HL-60 (cell line): ENCODE measurements at regions not wholly inside any gene's neighbourhood (a gene's known extent, or its start where the extent isn't known, plus 50 kb on each side); places are given as distances from the start of the nearest gene placed in this dataset.

Experiments
- DNase-seq, 2 experiments: peaks; one replicate each; pipeline ENCODE4 v3.0.0-alpha.2; 2010 to 2020; ENCODE audit warnings: low read depth in 1 of 2, low spot score in 1 of 2
- H3K27ac ChIP-seq: fragments of 250-450 bp; sonication (Bioruptor Pico); replicated peaks from 2 replicates; pipeline ENCODE4 v1.5.1; 2020; ENCODE audit warnings: mild to moderate bottlenecking, moderate library complexity
- H3K27me3 ChIP-seq: fragments of 250-450 bp; sonication (Bioruptor Pico); 2 replicates; pipeline ENCODE4 v1.5.1; 2021; ENCODE audit warnings: mild to moderate bottlenecking, moderate library complexity; ENCODE audit not compliant: insufficient read depth, poor library complexity, severe bottlenecking
- H3K4me3 ChIP-seq: replicated peaks from 2 replicates; pipeline ENCODE4 v1.5.1; 2011; ENCODE audit warnings: mild to moderate bottlenecking, control low read depth, low read length; ENCODE audit not compliant: insufficient read depth
- CTCF ChIP-seq: IDR thresholded peaks from one replicate; pipeline ENCODE4 v1.5.1; 2011; ENCODE audit warnings: low read length, control low read depth, inconsistent platforms; ENCODE audit not compliant: insufficient read depth
- GABPA ChIP-seq: IDR thresholded peaks from 2 replicates; pipeline ENCODE4 v1.6.1; 2012; ENCODE audit warnings: low read depth
- POLR2AphosphoS5 ChIP-seq: IDR thresholded peaks from 2 replicates; pipeline ENCODE4 v1.6.1; 2012; ENCODE audit warnings: low read depth
- REST ChIP-seq: IDR thresholded peaks from 2 replicates; pipeline ENCODE4 v1.6.1; 2012; ENCODE audit warnings: low read depth; ENCODE audit not compliant: insufficient replicate concordance
- SPI1 ChIP-seq: IDR thresholded peaks from 2 replicates; pipeline ENCODE4 v1.6.1; 2012; ENCODE audit warnings: low read depth, mild to moderate bottlenecking, borderline replicate concordance

GRCh38 chr11:122313581-122313980 is 197.6 kb upstream of the BLID start:
- Histone ChIP-seq H3K4me3 (no peak overlapping the region), H3K27ac (no peak overlapping the region), H3K27me3 (no peaks in the 10 kb centered on the region)
- no peak for DNase-seq
- TF ChIP-seq POLR2AphosphoS5 (no peak), REST (no peak), SPI1 (no peak), GABPA (no peak), CTCF (no peak)

GRCh38 chr11:122311216-122311755 is 195.3 kb upstream of the BLID start:
- Histone ChIP-seq H3K27me3 (no peaks in the 10 kb centered on the region), H3K4me3 (no peak overlapping the region), H3K27ac (no peak overlapping the region)
- TF ChIP-seq POLR2AphosphoS5 (no peak), GABPA (no peak), CTCF (no peak)
- DNase-seq = no peak

DNA sequence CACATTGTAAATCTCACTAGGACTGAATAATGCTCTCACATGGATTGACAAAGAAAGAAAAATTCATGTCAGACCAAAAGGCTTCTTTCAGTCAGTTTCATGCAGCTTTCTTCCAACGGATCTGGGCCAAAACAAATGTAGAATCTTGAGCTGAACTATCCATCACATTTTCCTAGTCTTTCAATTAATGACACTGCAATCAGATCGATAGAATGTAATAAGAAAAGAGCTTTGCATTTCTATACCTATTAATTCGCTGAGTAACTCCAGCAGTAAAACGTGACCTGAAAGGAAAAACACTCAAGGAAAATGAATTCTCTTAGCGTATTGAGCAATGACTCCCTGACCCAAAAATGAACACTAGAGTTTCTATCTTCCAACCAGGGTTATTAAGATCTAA is 194.8 kb upstream of the BLID start:
- TF ChIP-seq SPI1 (no peak), POLR2AphosphoS5 (no peak)
- Histone ChIP-seq H3K4me3 (no peak overlapping the region), H3K27ac (no peak overlapping the region), H3K27me3 (no peaks in the 10 kb centered on the region)
- DNase-seq = no peak

DNA sequence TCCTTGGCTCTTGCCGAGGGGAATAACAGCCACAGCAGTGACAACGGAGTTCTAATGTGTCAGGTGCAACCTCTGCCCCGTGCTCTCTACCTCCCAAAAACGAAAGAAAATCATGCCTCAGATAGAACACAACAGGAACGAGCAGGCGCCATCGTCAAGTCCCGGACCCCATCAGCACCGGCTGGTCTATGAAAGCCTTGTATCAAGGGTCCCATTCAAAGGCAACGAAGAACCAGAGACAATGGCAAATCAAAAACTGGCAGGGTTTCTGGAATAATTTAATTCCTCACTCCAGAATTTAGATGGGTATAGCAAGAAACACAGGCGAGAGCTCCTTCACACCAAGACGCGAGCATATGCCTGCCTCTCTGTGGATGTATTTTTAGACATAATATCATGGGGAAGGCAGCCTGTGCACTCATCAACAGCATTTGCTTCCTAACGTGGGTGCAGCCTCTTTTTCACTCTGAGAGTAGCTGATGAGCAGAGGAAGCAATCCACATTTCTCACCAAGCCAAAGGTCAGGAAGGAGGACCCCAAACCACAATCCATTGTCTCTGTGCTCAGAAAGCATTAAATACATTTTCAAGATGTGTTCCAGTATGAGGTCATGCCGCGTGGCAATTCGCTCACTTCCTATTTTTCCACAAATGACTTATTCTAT is 193.4 kb upstream of the BLID start:
- TF ChIP-seq POLR2AphosphoS5 = no peak
- TF ChIP-seq SPI1 = 0 out of 2 replicates have a peak, but pooled peaks have one; percentile 17
- no peak overlapping the region for H3K4me3 ChIP-seq
- H3K27ac ChIP-seq = no peak overlapping the region
- no peaks in the 10 kb centered on the region for H3K27me3 ChIP-seq
- no peak for DNase-seq

DNA sequence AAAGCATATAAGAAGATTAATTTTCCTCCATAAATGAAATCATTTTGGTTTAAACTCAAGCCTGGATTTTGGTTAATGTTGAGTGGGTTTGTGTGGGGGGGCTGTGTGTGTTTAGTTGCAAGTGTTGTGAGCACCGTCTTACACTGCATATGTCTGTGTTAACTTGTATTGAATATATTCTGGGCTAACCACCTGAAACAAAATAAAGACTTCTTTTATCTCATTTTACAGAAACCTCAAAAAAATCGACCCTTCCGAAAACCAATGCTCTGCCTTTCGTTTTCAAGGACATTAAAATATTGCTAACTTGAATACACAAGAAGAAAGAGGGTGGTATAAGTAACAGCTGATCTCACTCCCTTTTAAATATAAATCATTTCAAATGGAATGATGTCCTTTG is 192.2 kb upstream of the BLID start:
- H3K4me3 ChIP-seq = no peak overlapping the region
- no peaks in the 10 kb centered on the region for H3K27me3 ChIP-seq
- DNase-seq = no peak
- no peak overlapping the region for H3K27ac ChIP-seq
- TF ChIP-seq SPI1 = no peak
- TF ChIP-seq GABPA = no peak
- no peak for TF ChIP-seq REST
- no peak for TF ChIP-seq POLR2AphosphoS5
- TF ChIP-seq CTCF = no peak
